ENCODE measurements at regions not wholly inside any gene's neighbourhood (a gene's known extent, or its start where the extent isn't known, plus 50 kb on each side); places are given as distances from the start of the nearest gene placed in this dataset.
A peak's percentile ranks its signal among the peaks of the same experiment; 100 is the strongest.
"Not testable (repeated sequence)": the region's sequence is repeated elsewhere in the genome, so short reads cannot be mapped to it uniquely, and the experiment has no call there.

- not testable (repeated sequence) for DNase-seq
These were observed 106.1 kb downstream of the CHD1L start for GRCh38 chr1:147348592-147348991.

- no peak for DNase-seq
These were observed 107.0 kb downstream of the CHD1L start for GRCh38 chr1:147349533-147349932.

DNA sequence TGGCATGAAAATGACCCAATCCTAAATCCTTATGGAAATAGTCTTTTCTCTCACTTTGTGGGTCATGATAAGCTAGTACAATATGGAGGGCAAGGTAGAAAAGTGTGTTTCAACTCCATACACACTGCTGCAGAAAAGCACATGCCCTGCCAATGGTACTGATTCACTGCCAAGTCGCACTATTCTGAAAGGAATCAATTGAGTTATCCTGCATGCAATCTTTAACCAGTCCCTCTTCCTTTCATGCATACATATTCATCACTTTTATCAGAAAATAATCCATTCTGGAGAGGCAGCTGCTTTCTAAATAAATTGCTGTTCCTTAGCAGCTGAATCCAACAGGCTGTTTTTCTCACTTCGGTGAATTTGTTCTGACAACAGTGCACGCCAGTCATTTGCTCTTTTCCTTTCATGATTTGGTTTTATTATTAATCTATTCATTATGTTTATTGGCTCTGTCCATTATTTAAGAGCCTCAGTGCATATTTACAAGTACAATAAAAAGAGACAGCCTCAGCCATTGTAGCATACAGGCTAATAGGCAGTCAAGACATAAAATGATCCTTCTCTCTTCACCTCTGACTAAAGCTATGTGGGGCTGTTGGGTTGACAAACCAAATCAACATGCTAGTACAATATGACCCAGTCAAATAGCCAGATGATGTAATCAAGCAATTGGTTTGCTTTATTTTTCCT is 108.8 kb downstream of the CHD1L start:
- DNase-seq: no peak

GRCh38 chr1:147377263-147378246 is 135.1 kb downstream of the CHD1L start:
- DNase-seq: no peak

GRCh38 chr1:147379889-147380288 is 137.4 kb downstream of the CHD1L start:
- no peak for DNase-seq

GRCh38 chr1:147384804-147385203 is 142.3 kb downstream of the CHD1L start:
- no peak for DNase-seq

DNA sequence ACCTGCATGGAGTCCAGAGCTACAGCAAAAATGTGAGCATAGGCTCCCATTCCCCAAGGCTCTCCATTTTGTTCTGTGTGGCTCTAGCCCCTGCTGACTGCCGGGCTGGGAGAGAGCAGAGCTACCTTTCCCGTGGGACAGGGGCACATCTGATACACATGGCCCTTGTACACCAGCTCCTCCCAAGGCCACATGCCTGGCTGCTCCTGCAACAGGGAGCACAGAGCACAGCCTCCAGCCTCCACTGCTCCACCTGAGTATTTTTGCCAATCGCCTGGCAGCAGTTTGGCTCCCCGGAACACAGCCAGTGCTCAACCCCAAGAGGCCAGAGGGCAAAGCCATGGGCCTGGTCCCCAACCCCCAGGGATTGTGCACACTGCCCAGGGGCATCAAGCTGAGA is 146.5 kb downstream of the CHD1L start:
- DNase-seq: no peak

- peak; percentile 14 for DNase-seq
These were observed 147.2 kb downstream of the CHD1L start for GRCh38 chr1:147389532-147390184.

- DNase-seq: no peak
These were observed 147.7 kb downstream of the CHD1L start for GRCh38 chr1:147390185-147390542.

- no peak for DNase-seq
These were observed 148.6 kb downstream of the CHD1L start for GRCh38 chr1:147391114-147391513.

- not testable (repeated sequence) for DNase-seq
These were observed 138.8 kb upstream of the BCL9 start for GRCh38 chr1:147402326-147403045.

GRCh38 chr1:147404344-147404743 is 137.0 kb upstream of the BCL9 start:
- DNase-seq: not testable (repeated sequence)

GRCh38 chr1:147409886-147410285 is 131.4 kb upstream of the BCL9 start:
- no peak for DNase-seq

GRCh38 chr1:147413110-147413605 is 128.1 kb upstream of the BCL9 start:
- no peak for DNase-seq

- DNase-seq: no peak
These were observed 126.7 kb upstream of the BCL9 start for GRCh38 chr1:147414505-147415163.

DNA sequence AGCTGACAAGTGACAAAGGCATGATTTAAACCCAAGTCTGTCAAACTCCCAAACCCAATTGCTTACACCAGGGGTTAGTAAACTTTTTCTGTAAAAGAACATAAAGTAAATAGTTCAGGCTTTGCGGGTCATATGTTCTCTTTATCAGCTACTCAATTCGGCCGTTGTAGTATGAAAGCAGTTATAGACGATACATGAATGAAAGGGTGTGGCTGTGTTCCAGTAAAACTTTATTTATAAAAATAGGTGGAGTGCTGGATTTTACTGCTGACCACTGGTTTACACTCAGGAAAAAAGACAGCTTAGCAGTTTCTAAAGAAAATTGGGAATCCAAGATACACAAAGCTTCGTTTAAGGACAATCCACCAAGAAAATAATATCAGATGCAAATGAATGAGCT is 124.3 kb upstream of the BCL9 start:
- no peak for DNase-seq

GRCh38 chr1:147423100-147423827 is 118.0 kb upstream of the BCL9 start:
- not testable (repeated sequence) for DNase-seq

GRCh38 chr1:147434921-147435320 is 106.4 kb upstream of the BCL9 start:
- DNase-seq: no peak

GRCh38 chr1:147444381-147444780 is 96.9 kb upstream of the BCL9 start:
- DNase-seq: no peak

DNA sequence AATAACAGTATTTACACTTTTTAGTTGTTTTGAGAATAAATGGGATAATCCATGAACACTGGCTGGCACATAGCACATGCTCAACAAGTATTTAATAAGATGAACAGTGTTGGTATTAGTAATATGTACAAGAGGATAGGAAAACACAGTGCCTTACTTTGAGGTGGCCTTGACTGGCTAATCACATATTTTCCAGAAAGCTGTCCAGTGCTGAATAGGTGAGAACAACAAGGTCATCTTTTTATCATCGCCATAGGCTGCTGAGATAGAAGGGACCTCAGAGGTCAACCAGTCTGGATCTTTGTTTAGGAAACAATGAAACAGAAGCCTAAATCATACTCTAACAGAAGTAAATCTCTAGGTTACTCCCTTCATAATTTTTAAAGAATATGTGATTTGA is 89.7 kb upstream of the BCL9 start:
- no peak for DNase-seq

DNA sequence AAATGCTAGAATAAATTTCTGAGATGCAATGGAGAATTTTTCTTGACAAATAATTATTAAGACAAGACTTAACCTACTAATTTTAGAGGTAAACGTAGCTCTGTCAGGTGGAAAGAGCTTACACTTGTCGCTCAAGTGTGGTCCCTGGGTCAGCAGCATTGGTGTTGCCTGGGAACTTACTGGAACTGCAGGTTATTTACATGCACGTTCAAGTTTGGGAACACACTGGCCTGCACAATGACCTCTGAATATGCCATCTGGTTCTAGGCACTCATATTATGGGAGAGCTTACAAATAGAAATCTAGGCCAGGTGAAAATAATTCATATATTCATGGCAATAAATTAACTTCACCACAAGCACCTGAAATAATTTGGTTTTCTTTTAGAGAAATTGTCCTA is 88.5 kb upstream of the BCL9 start:
- no peak for DNase-seq
